ENCODE measurements at regions not wholly inside any gene's neighbourhood (a gene's known extent, or its start where the extent isn't known, plus 50 kb on each side); places are given as distances from the start of the nearest gene placed in this dataset.
"Not testable (repeated sequence)": the region's sequence is repeated elsewhere in the genome, so short reads cannot be mapped to it uniquely, and the experiment has no call there.

GRCh38 chr10:48102410-48103146 is 103.0 kb upstream of the FAM25C start:
- not testable (repeated sequence) for H3K27me3 Mint-ChIP-seq, H3K4me3 Mint-ChIP-seq, DNase-seq, H3K27ac Mint-ChIP-seq, H3K9me3 Mint-ChIP-seq, ATAC-seq, H3K4me1 Mint-ChIP-seq

DNA sequence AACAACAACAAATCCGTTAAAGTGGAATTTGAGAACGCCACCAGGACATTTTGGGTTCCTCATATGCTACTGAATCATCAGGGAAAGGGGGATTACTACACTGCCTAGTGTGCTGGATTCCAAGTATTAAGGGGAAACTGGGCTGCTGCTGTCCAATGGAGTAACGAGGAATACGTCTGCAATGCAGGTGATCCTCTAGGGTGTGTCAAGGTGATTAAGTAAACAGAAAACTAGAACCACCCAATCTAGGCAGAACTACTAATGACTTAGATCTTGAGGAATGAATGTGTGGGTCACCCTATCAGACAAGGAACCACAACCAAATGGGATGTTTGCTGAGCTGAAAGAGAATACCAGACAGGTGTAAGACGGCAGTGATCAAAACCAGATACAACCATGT is 99.3 kb upstream of the FAM25C start:
- H3K4me3 Mint-ChIP-seq, ATAC-seq, H3K27ac Mint-ChIP-seq, H3K9me3 Mint-ChIP-seq, DNase-seq, H3K27me3 Mint-ChIP-seq, H3K4me1 Mint-ChIP-seq: not testable (repeated sequence)

- DNase-seq, ATAC-seq, H3K9me3 Mint-ChIP-seq, H3K27ac Mint-ChIP-seq, H3K27me3 Mint-ChIP-seq, H3K4me1 Mint-ChIP-seq, H3K4me3 Mint-ChIP-seq: not testable (repeated sequence)
Measured at GRCh38 chr10:48090706-48091105, 91.1 kb upstream of the FAM25C start.

- H3K4me3 Mint-ChIP-seq, H3K27ac Mint-ChIP-seq, DNase-seq, H3K4me1 Mint-ChIP-seq, ATAC-seq, H3K9me3 Mint-ChIP-seq, H3K27me3 Mint-ChIP-seq: not testable (repeated sequence)
Measured at GRCh38 chr10:48088087-48088486, 88.5 kb upstream of the FAM25C start.

GRCh38 chr10:48084446-48084845 is 84.9 kb upstream of the FAM25C start:
- H3K4me3 Mint-ChIP-seq, H3K4me1 Mint-ChIP-seq, H3K9me3 Mint-ChIP-seq, H3K27ac Mint-ChIP-seq, H3K27me3 Mint-ChIP-seq, ATAC-seq, DNase-seq: not testable (repeated sequence)

- not testable (repeated sequence) for H3K4me1 Mint-ChIP-seq, H3K27ac Mint-ChIP-seq, H3K9me3 Mint-ChIP-seq, ATAC-seq, H3K27me3 Mint-ChIP-seq, DNase-seq, H3K4me3 Mint-ChIP-seq
Measured at GRCh38 chr10:48071228-48071627, 71.6 kb upstream of the FAM25C start.

DNA sequence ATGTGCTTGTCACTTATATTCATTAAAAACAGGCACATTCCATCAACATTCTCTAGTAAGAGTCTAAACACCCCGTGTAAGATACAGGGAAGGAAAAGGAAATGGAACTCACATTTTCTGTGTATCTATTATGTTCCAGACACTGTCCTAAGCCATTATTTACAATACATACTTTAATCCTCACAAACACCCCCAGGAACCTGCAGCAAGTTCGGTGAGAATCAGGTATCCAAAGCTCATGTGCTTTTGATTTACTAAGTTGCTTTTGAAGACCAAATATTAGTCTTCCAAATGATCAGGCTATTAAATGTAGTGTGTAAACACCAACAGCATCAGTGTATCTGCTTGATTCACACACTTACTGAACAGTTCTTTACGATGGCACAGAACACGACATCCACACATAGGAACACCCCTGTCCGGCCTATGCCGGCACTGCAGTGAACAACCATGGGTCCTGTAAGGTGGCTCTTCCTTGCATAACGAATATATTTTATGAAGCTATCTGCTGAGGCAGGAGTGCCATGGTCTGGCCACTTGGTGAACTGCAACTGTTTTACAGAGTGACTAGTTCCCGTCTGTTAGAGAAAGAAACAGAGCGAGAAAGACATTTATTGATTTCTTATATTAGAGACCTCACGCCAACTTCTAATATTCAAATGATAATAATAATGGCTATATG is 64.5 kb upstream of the FAM25C start:
- not testable (repeated sequence) for H3K4me1 Mint-ChIP-seq

DNA sequence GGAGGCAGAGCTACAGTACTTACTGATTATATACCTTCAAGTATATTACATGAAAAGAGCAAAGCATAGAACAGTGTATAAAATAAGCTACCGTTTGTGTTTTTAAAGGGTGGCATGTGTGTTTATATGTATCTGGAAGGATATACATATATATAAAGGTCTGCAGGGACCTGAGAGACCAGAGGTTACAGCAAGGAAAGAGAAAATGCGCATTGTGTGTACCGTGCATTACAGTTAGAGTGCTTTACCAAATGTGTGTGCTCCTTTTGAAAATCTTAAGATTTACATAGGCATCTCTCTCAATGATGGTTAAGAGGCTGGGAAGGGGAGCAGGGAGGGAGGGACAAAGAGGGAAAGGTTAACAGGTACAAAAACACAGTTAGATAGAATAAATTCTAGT is 55.8 kb upstream of the FAM25C start:
- not testable (repeated sequence) for H3K9me3 Mint-ChIP-seq, H3K27ac Mint-ChIP-seq, H3K27me3 Mint-ChIP-seq, ATAC-seq, DNase-seq, H3K4me1 Mint-ChIP-seq, H3K4me3 Mint-ChIP-seq

More for the DNA sequence above, 64.5 kb upstream of the FAM25C start:
- H3K27me3 Mint-ChIP-seq, H3K9me3 Mint-ChIP-seq, H3K4me3 Mint-ChIP-seq, DNase-seq, H3K27ac Mint-ChIP-seq: not testable (repeated sequence)
- peak; percentile 99 for ATAC-seq
